Transverse colon (tissue), 4 donors: ENCODE measurements at regions not wholly inside any gene's neighbourhood (a gene's known extent, or its start where the extent isn't known, plus 50 kb on each side); places are given as distances from the start of the nearest gene placed in this dataset.

Experiments
- POLR2A ChIP-seq: fragments of 450-650 bp; IDR thresholded peaks from one replicate; pipeline ENCODE4 v1.6.1; 2016; ENCODE audit warnings: antibody characterized with exemption, mild to moderate bottlenecking, moderate library complexity
- POLR2AphosphoS5 ChIP-seq, 3 donors: sonication (generic); formaldehyde crosslinking; IDR thresholded peaks; one replicate each; pipeline ENCODE4 v1.6.1; 2016; ENCODE audit warnings: antibody characterized with exemption in 3 of 3
- TF ChIP-seq, protein P1 (sequence below), 5 experiments: fragments of 200-600 bp in 3 of 5; fragments of 450-650 bp in 2 of 5; sonication (generic) in 3 of 5; IDR thresholded peaks; 1 replicate in 2 of 5; 2 replicates in 3 of 5; pipeline ENCODE4 v1.5.1; 2016 to 2017; ENCODE audit warnings: antibody characterized with exemption in 5 of 5, inconsistent platforms in 3 of 5, mild to moderate bottlenecking in 2 of 5, moderate library complexity in 1 of 5

DNA sequence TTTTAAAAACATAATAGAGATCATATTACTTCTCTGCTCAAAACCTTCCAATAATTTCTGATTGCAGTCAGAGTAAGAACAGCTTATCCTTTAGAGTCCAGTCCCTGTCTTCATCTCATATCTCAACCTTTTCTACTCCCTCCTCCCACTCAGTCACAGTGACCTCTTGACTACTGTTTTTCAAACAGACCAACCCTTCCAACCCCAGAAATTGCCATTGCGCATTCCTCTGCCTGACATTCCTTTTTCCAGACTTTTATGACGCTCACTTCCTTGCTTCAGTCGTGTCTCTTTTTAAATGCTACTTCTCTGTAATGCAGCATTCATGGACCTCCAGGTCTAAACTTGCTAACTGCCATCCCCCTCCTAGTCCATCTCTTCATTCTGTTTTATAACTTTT lies 800.5 kb downstream of the BRINP1 start:
- no peak for TF ChIP-seq POLR2AphosphoS5 (IDR thresholded peaks at IDR 0.05)
- no peak for TF ChIP-seq POLR2A
- TF ChIP-seq, protein P1, sequence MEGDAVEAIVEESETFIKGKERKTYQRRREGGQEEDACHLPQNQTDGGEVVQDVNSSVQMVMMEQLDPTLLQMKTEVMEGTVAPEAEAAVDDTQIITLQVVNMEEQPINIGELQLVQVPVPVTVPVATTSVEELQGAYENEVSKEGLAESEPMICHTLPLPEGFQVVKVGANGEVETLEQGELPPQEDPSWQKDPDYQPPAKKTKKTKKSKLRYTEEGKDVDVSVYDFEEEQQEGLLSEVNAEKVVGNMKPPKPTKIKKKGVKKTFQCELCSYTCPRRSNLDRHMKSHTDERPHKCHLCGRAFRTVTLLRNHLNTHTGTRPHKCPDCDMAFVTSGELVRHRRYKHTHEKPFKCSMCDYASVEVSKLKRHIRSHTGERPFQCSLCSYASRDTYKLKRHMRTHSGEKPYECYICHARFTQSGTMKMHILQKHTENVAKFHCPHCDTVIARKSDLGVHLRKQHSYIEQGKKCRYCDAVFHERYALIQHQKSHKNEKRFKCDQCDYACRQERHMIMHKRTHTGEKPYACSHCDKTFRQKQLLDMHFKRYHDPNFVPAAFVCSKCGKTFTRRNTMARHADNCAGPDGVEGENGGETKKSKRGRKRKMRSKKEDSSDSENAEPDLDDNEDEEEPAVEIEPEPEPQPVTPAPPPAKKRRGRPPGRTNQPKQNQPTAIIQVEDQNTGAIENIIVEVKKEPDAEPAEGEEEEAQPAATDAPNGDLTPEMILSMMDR (IDR thresholded peaks at IDR 0.05): no peak
